Coronary artery (tissue), 2 donors: ENCODE measurements at regions not wholly inside any gene's neighbourhood (a gene's known extent, or its start where the extent isn't known, plus 50 kb on each side); places are given as distances from the start of the nearest gene placed in this dataset.

ENCODE experiments used
- DNase-seq: peaks from one replicate; pipeline ENCODE4 v3.0.0-alpha.2; 2017; ENCODE audit warnings: low spot score
- H3K27ac ChIP-seq, 2 donors: fragments of 200-600 bp; sonication (generic); one replicate each; pipeline ENCODE4 v1.5.1; 2016 to 2019
- H3K4me3 ChIP-seq: fragments of 200-600 bp; sonication (generic); 2 replicates; pipeline ENCODE4 v1.5.1; 2016; ENCODE audit warnings: mild to moderate bottlenecking, moderate library complexity
- TF ChIP-seq, protein P1 (sequence below): fragments of 200-600 bp; sonication (generic); IDR thresholded peaks from one replicate; pipeline ENCODE4 v1.5.1; 2019; ENCODE audit warnings: antibody characterized with exemption

DNA sequence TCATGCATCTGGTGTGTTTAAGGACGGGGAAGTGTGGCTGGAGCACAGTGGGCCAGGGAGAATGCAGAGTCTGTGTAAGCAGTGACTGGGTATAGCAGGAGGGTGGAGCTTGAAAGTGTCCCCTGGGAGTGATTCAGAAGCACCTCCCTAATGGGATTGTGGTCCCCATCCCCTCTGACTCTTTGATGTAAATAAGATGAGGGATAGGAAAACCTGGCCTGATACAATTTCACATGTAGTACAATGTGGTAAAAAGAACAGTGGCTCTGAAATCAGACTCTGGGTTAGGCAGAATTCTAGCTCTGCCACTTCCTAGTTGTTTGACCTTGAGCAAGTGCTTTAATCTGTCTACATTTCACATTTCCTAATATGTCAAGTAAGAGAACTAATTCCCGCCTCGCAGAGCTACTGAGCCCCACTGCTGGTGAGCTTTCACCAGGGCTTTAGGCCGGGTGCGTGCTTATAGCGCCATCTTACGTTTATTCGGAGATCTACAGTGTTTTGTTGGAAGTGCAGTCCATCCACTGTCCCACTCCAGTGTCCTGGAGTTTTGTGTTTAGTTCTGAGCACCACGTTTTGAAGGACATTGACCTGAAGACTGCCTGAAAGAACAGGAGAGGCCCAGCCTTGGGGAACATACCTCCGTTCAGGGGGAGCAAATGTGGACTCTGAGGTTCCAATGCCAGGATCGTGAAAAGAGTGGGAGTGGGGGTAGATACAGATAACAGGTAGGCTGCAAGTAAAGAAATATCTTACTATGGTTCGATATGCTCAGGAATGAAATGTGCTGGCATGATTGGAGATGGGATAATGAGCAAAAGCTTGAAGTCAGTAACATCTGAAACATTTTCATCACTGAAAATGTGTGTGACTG lies 51.2 kb upstream of the TESK1 start:
- peak overlapping the region; percentile 84 to 85 for H3K27ac ChIP-seq
- no peak for DNase-seq
- no peak overlapping the region for H3K4me3 ChIP-seq
- TF ChIP-seq, protein P1, sequence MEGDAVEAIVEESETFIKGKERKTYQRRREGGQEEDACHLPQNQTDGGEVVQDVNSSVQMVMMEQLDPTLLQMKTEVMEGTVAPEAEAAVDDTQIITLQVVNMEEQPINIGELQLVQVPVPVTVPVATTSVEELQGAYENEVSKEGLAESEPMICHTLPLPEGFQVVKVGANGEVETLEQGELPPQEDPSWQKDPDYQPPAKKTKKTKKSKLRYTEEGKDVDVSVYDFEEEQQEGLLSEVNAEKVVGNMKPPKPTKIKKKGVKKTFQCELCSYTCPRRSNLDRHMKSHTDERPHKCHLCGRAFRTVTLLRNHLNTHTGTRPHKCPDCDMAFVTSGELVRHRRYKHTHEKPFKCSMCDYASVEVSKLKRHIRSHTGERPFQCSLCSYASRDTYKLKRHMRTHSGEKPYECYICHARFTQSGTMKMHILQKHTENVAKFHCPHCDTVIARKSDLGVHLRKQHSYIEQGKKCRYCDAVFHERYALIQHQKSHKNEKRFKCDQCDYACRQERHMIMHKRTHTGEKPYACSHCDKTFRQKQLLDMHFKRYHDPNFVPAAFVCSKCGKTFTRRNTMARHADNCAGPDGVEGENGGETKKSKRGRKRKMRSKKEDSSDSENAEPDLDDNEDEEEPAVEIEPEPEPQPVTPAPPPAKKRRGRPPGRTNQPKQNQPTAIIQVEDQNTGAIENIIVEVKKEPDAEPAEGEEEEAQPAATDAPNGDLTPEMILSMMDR, result peak; percentile 81

DNA sequence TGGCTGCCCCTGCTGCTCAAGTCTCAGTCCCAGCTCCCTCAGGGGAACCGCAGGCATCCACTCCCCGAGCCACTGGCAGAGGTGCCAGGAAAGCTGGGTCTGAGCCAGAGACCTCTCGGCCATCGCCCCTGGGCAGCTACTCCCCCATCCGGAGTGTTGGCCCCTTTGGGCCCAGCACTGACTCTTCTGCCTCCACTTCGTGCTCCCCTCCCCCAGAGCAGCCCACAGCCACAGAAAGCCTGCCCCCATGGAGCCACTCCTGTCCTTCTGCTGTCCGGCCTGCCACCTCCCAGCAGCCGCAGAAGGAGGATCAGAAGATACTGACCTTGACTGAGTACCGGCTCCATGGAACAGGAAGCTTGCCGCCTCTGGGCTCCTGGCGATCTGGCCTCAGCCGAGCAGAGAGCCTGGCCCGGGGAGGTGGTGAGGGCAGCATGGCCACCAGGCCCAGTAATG lies 49.8 kb upstream of the TESK1 start:
- H3K4me3 ChIP-seq, result no peak overlapping the region
- TF ChIP-seq, protein P1, result no peak
- DNase-seq, result no peak
- H3K27ac ChIP-seq, result peak overlapping the region; percentile 84 to 85
